SK-N-SH treated with all-trans-retinoic acid at 6 μM for 48 hours (cell line): ENCODE measurements at regions not wholly inside any gene's neighbourhood (a gene's known extent, or its start where the extent isn't known, plus 50 kb on each side); places are given as distances from the start of the nearest gene placed in this dataset.

ENCODE experiments used
- ATAC-seq: fragments of 200-7000 bp; cut with Tn5 transposase; 3 replicates; pipeline ENCODE4 v1.9.1; 2020; ENCODE audit warnings: mild to moderate bottlenecking, moderate library complexity
- ARNTL ChIP-seq: fragments of 450-650 bp; formaldehyde crosslinking; IDR thresholded peaks from 2 replicates; pipeline ENCODE4 v1.5.0; 2020; ENCODE audit warnings: low read depth, mild to moderate bottlenecking, moderate library complexity, borderline replicate concordance
- BACH2 ChIP-seq: fragments of 250-450 bp; sonication (Bioruptor Pico); IDR thresholded peaks from 2 replicates; pipeline ENCODE4 v1.9.0; 2021; ENCODE audit warnings: mild to moderate bottlenecking, borderline replicate concordance
- CREB5 ChIP-seq: fragments of 250-450 bp; sonication (Bioruptor Pico); IDR thresholded peaks from 2 replicates; pipeline ENCODE4 v1.5.1; 2020; ENCODE audit warnings: low read depth, mild to moderate bottlenecking, moderate library complexity
- CSDC2 ChIP-seq: fragments of 250-450 bp; sonication (Bioruptor Pico); IDR thresholded peaks from 2 replicates; pipeline ENCODE4 v1.5.0; 2020; ENCODE audit warnings: mild to moderate bottlenecking, moderate library complexity
- CSRNP3 ChIP-seq: fragments of 250-450 bp; sonication (Bioruptor Pico); IDR thresholded peaks from 2 replicates; pipeline ENCODE4 v1.5.1; 2021; ENCODE audit warnings: mild to moderate bottlenecking, moderate library complexity
- ESRRG ChIP-seq: fragments of 250-450 bp; sonication (Bioruptor Pico); IDR thresholded peaks from 2 replicates; pipeline ENCODE4 v1.6.1; 2021; ENCODE audit warnings: mild to moderate bottlenecking
- GLIS3 ChIP-seq: fragments of 250-450 bp; sonication (Bioruptor Pico); IDR thresholded peaks from 2 replicates; pipeline ENCODE4 v1.5.0; 2020; ENCODE audit warnings: mild to moderate bottlenecking, moderate library complexity
- ISL1 ChIP-seq: fragments of 250-450 bp; sonication (Bioruptor Pico); IDR thresholded peaks from 2 replicates; pipeline ENCODE4 v2.1.2; 2022; ENCODE audit warnings: mild to moderate bottlenecking, moderate library complexity
- PATZ1 ChIP-seq: fragments of 250-450 bp; sonication (Bioruptor Pico); IDR thresholded peaks from 2 replicates; pipeline ENCODE4 v1.8.0; 2020; ENCODE audit warnings: mild to moderate bottlenecking, moderate library complexity, borderline replicate concordance
- POU6F1 ChIP-seq: fragments of 250-450 bp; sonication (Bioruptor Pico); IDR thresholded peaks from 2 replicates; pipeline ENCODE4 v1.8.0; 2021; ENCODE audit warnings: low read depth, mild to moderate bottlenecking, moderate library complexity, borderline replicate concordance
- PPARA ChIP-seq: fragments of 250-450 bp; sonication (Bioruptor Pico); IDR thresholded peaks from 2 replicates; pipeline ENCODE4 v1.5.0; 2020; ENCODE audit warnings: mild to moderate bottlenecking, borderline replicate concordance
- SNAI2 ChIP-seq: fragments of 250-450 bp; sonication (Bioruptor Pico); IDR thresholded peaks from 2 replicates; pipeline ENCODE4 v1.5.0; 2020; ENCODE audit warnings: mild to moderate bottlenecking, moderate library complexity
- TCF4 ChIP-seq: fragments of 250-450 bp; sonication (Bioruptor Pico); IDR thresholded peaks from 2 replicates; pipeline ENCODE4 v1.8.0; 2021; ENCODE audit warnings: mild to moderate bottlenecking, moderate library complexity, borderline replicate concordance
- TOX ChIP-seq: fragments of 250-450 bp; sonication (Bioruptor Pico); IDR thresholded peaks from 2 replicates; pipeline ENCODE4 v1.8.0; 2021; ENCODE audit warnings: mild to moderate bottlenecking, moderate library complexity, borderline replicate concordance
- TSHZ2 ChIP-seq: fragments of 250-450 bp; sonication (Bioruptor Pico); IDR thresholded peaks from 2 replicates; pipeline ENCODE4 v1.5.0; 2020; ENCODE audit warnings: mild to moderate bottlenecking, moderate library complexity
- ZFP3 ChIP-seq: fragments of 250-450 bp; sonication (Bioruptor Pico); IDR thresholded peaks from 2 replicates; pipeline ENCODE4 v1.5.0; 2020; ENCODE audit warnings: mild to moderate bottlenecking, moderate library complexity
- ZFP30 ChIP-seq: fragments of 450-650 bp; formaldehyde crosslinking; IDR thresholded peaks from 2 replicates; pipeline ENCODE4 v1.5.0; 2022; ENCODE audit warnings: mild to moderate bottlenecking, moderate library complexity
- ZNF565 ChIP-seq: fragments of 450-650 bp; formaldehyde crosslinking; conservative IDR thresholded peaks from 2 replicates; pipeline ENCODE4 v1.5.0; 2020; ENCODE audit warnings: low read depth, mild to moderate bottlenecking, moderate library complexity
- ZNF70 ChIP-seq: fragments of 450-650 bp; formaldehyde crosslinking; IDR thresholded peaks from 2 replicates; pipeline ENCODE4 v1.5.0; 2020; ENCODE audit warnings: mild to moderate bottlenecking, moderate library complexity
- ZNF8 ChIP-seq: fragments of 450-650 bp; formaldehyde crosslinking; IDR thresholded peaks from 2 replicates; pipeline ENCODE4 v1.5.0; 2020; ENCODE audit warnings: mild to moderate bottlenecking, moderate library complexity

GRCh38 chr3:18585004-18585968 lies 160.1 kb upstream of the SATB1 start:
- no peak for ATAC-seq
- TF ChIP-seq CREB5 (CRISPR knock-in tag) (no peak), TOX (CRISPR knock-in tag) (no peak), ZNF70 (CRISPR knock-in tag) (no peak), ZFP30 (no peak), GLIS3 (CRISPR knock-in tag) (no peak), SNAI2 (CRISPR knock-in tag) (no peak), ISL1 (CRISPR knock-in tag) (no peak), BACH2 (CRISPR knock-in tag) (no peak), PATZ1 (no peak), ARNTL (CRISPR knock-in tag) (no peak), ZNF565 (CRISPR knock-in tag) (no peak), CSDC2 (no peak), ZFP3 (no peak), TSHZ2 (no peak)

GRCh38 chr3:18580268-18580667 lies 155.1 kb upstream of the SATB1 start:
- no peak for TF ChIP-seq CREB5 (CRISPR knock-in tag)
- no peak for TF ChIP-seq CSRNP3 (CRISPR knock-in tag)
- no peak for TF ChIP-seq TSHZ2
- no peak for TF ChIP-seq CSDC2
- TF ChIP-seq ZNF8 (CRISPR knock-in tag) = no peak
- no peak for TF ChIP-seq GLIS3 (CRISPR knock-in tag)
- TF ChIP-seq ZNF70 (CRISPR knock-in tag) = no peak
- no peak for TF ChIP-seq POU6F1 (CRISPR knock-in tag)
- TF ChIP-seq TCF4 (CRISPR knock-in tag) = no peak
- no peak for TF ChIP-seq PATZ1
- TF ChIP-seq PPARA (CRISPR knock-in tag) = no peak
- TF ChIP-seq ZFP30 = no peak
- no peak for TF ChIP-seq ISL1 (CRISPR knock-in tag)
- no peak for TF ChIP-seq ESRRG (CRISPR knock-in tag)
- no peak for TF ChIP-seq BACH2 (CRISPR knock-in tag)
- no peak for ATAC-seq
